AG04449 (cell line): ENCODE measurements at regions not wholly inside any gene's neighbourhood (a gene's known extent, or its start where the extent isn't known, plus 50 kb on each side); places are given as distances from the start of the nearest gene placed in this dataset.

ENCODE experiments used
- CTCF ChIA-PET: fragments of 350-600 bp; formaldehyde crosslinking; extraction: SDS; loops from one replicate; lab custom pipeline; 2021; ENCODE audit warnings: antibody characterized with exemption; lab: Yijun Ruan, JAX
- POLR2A ChIA-PET: fragments of 400-600, 350-600 bp; formaldehyde crosslinking; extraction: SDS; loops from one replicate; lab custom pipeline; 2020; ENCODE audit warnings: antibody characterized with exemption, inconsistent platforms; lab: Yijun Ruan, JAX
- DNase-seq: peaks from one replicate; pipeline ENCODE4 v3.0.0-alpha.2; 2010; ENCODE audit warnings: low read depth, low spot score
- H3K4me3 ChIP-seq: 2 replicates; pipeline ENCODE4 v1.5.1; 2011; ENCODE audit warnings: low read depth, mild to moderate bottlenecking, control low read depth, low read length
- CTCF ChIP-seq: IDR thresholded peaks from one replicate; pipeline ENCODE4 v1.5.1; 2011; ENCODE audit warnings: mild to moderate bottlenecking, moderate library complexity, low read length, control low read depth, inconsistent platforms; ENCODE audit not compliant: insufficient read depth; ENCODE audit errors: missing control alignments

DNA sequence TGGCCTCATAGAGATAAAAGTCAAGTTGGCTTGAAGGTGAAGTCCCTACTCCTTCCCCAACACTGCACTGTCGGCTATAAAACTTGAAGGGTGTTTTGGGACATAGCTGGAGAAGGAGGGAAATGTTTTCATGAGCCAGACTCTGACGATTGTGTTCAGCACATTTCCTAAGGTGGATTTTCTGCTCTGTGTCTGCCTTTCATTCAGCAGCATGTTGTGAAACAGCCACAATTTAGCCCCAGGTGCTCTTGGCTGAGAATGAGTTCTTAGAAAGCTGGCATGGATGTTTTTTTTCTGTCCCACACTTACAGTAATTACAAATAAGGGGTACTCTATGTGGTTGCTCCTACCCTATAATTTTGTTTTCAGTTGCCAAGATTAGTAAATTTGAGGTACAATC is 492.4 kb downstream of the MCTP2 start:
- no peak overlapping the region for H3K4me3 ChIP-seq
- CTCF ChIA-PET = no interaction called here
- no peak for TF ChIP-seq CTCF
- no peak for DNase-seq
- POLR2A ChIA-PET = no interaction called here

GRCh38 chr15:94731286-94731685 is 499.9 kb downstream of the MCTP2 start:
- TF ChIP-seq CTCF = no peak
- DNase-seq = no peak
- ChIA-PET CTCF (no interaction called here), POLR2A (no interaction called here)
- H3K4me3 ChIP-seq = no peak overlapping the region

DNA sequence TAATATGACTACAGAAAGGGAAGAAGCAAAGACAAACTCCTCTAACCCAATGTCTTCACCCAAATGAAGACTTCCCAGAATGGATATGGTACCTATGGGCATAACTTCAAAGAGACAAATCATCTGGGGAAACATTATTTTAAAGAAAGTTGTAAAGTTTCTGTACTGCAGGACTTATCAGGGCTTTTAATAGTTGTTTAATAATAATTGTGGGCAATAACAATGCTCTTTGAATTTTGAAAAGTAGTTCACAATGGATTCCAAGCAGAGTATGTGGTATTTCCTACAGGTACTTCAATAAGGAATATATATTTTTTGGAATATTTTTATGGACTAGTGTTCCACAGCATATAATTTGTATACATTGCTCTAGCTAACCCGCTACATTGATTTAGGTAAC is 503.1 kb downstream of the MCTP2 start:
- CTCF ChIA-PET = no interaction called here
- no peak overlapping the region for H3K4me3 ChIP-seq
- no peak for DNase-seq
- no peak for TF ChIP-seq CTCF
- POLR2A ChIA-PET = no interaction called here

DNA sequence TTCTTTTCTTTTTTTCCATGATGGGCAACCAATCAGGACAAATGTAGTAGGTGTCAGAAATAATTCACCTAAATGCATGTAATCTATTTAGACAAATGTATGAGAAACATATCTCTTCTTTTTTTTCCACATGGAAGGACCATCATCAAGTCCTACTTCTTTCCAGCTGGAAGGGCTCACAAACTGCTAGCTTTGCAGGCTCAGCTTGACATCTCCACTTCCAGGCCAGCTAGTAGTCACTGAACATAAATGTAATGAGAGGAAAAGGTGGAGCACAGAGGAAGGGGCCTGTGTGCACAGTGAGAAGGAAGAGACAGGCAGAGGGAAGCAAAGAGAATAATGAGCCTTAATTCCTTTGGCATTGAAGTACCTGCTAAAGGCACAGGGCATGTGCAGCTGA is 504.9 kb downstream of the MCTP2 start:
- no peak for DNase-seq
- TF ChIP-seq CTCF = no peak
- CTCF ChIA-PET = no interaction called here
- POLR2A ChIA-PET = no interaction called here
- no peak overlapping the region for H3K4me3 ChIP-seq

DNA sequence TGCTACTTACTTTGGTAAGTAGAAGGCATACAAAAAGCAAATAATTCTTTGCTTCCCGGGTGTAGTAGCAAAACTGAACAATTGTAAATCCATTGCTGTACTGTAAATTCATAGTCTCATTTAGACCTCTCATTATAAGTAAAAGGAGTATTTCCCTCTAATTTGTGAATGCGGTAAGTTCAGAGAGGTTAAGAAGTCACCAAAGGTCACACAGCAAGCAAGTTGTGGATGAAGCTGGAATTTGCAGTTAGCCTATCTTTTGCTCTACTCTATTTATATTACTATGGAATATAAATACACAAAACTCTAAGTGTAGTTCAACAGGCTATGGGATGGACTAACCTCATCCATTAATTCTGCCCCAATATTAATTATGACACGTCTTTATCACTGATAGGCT is 508.3 kb downstream of the MCTP2 start:
- H3K4me3 ChIP-seq = no peak overlapping the region
- no peak for DNase-seq
- POLR2A ChIA-PET = no interaction called here
- TF ChIP-seq CTCF = no peak
- CTCF ChIA-PET = no interaction called here

DNA sequence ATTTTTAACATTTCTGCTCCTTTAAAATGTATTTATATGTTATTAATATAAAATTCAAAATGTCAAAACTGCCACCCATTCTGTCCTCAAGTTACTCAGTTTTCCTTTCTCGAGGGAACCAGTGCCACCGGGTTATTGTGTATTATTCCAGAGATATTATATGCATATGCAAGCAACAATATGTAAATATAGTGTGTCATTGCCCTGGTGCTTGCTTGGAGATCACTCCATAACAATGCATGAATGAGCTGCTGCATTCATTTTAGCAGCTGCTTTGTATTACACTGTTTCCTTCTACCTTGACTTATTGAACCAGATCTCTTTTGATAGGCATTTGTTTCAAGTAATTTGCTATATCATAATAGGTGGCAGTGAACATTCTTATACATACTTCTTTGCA is 509.1 kb downstream of the MCTP2 start:
- no peak overlapping the region for H3K4me3 ChIP-seq
- ChIA-PET CTCF (no interaction called here), POLR2A (no interaction called here)
- TF ChIP-seq CTCF = no peak
- no peak for DNase-seq
